Epithelial cell of prostate (primary cell): ENCODE measurements at regions not wholly inside any gene's neighbourhood (a gene's known extent, or its start where the extent isn't known, plus 50 kb on each side); places are given as distances from the start of the nearest gene placed in this dataset.
A peak's percentile ranks its signal among the peaks of the same experiment; 100 is the strongest.

Source experiments
- DNase-seq: peaks from one replicate; pipeline ENCODE4 v3.0.0-alpha.2; 2011; ENCODE audit warnings: low read depth, low spot score
- H3K27ac ChIP-seq: fragments of 450-650 bp; 2 replicates; pipeline ENCODE4 v1.5.1; 2017; ENCODE audit warnings: mild to moderate bottlenecking

DNA sequence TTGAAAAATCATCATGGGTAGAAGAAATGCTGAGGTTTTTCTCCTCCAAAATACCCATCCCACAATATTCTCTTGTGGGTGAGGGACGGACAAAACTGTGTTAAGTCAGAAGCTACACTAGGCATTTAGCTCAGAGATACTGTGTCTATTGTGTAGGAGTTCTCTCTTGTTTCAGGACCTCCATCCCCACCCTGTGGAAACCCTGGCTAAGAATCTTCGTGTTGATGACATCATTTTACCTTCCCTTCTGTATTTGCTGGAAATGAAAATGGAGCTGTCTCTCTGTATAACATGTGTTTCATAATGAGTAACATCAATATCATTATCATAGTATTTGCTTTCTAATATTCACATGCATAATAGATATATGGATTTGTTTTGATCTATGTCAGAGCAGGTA is 1193.0 kb upstream of the CITED2 start:
- DNase-seq = no peak
- H3K27ac ChIP-seq = no peak overlapping the region

GRCh38 chr6:140566781-140567277 is 1192.4 kb upstream of the CITED2 start:
- DNase-seq = no peak
- H3K27ac ChIP-seq = no peak overlapping the region

- no peak overlapping the region for H3K27ac ChIP-seq
- no peak for DNase-seq
These were observed 1189.3 kb upstream of the CITED2 start for GRCh38 chr6:140563728-140564127.

GRCh38 chr6:140561701-140562100 is 1187.3 kb upstream of the CITED2 start:
- no peak overlapping the region for H3K27ac ChIP-seq
- no peak for DNase-seq

- no peak overlapping the region for H3K27ac ChIP-seq
- no peak for DNase-seq
These were observed 1186.2 kb upstream of the CITED2 start for GRCh38 chr6:140560671-140561070.

DNA sequence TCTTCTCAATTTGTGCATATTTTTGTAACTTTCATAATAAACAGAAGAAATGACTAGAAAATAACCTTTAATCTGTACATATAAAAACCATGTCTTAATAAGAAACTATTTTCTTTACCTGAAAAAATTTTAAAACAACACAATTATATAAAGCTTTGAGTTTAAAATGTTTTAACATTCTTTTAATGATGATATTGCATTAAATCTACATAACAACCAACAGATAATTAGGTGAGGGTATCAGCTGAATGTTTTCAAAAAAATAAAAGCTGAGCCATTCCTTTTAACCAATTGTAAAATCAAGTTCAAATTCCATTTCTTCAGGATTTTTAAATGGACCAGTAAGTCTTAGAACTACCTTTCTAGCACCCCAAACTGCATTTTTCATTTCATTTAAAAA is 1185.0 kb upstream of the CITED2 start:
- no peak overlapping the region for H3K27ac ChIP-seq
- no peak for DNase-seq

GRCh38 chr6:140554421-140554820 is 1180.0 kb upstream of the CITED2 start:
- no peak for DNase-seq

GRCh38 chr6:140548366-140548765 is 1173.9 kb upstream of the CITED2 start:
- DNase-seq = no peak

More at GRCh38 chr6:140554421-140554820, 1180.0 kb upstream of the CITED2 start:
- no peak overlapping the region for H3K27ac ChIP-seq

DNA sequence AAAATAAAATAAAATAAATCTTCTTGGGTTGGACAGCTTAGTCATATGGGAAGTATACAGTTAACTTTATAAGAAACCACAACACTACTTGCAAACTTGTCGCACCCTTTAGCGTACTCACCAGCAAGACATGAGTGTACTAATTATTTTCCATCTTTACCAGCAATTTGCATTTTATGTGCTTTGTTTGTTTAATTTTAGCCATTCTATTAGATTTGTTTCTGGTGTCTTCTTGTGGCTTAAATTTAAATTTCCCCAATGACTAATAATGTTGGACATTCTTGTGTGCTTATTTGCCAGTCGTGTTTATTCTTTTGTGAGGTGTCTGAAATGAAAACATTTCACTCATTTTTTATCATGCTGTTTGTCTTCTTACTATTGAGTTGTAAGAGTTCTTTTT is 1172.2 kb upstream of the CITED2 start:
- no peak overlapping the region for H3K27ac ChIP-seq
- no peak for DNase-seq

More at GRCh38 chr6:140548366-140548765, 1173.9 kb upstream of the CITED2 start:
- H3K27ac ChIP-seq = no peak overlapping the region

- no peak overlapping the region for H3K27ac ChIP-seq
- DNase-seq = no peak
These were observed 1170.0 kb upstream of the CITED2 start for GRCh38 chr6:140544431-140544830.

DNA sequence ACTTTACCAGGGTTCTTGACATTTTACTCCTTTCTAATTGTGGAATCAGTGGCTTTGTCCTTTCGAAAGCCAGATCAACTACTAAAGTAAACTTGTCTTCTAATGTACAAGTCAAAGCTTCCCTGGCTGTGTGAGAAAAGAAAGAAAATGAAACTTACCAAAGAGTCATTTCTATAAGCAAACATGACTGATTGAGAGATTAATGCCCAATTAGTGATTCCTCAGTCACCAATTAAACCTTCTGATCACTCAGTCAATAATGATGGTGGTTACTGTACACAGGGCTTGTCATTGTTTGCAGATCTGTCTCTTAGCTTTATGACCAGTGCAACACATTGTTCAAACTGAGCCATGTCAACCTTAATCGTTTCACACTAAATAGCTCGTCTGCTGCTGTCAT is 1168.4 kb upstream of the CITED2 start:
- no peak overlapping the region for H3K27ac ChIP-seq
- no peak for DNase-seq

- no peak overlapping the region for H3K27ac ChIP-seq
- DNase-seq = no peak
These were observed 1166.8 kb upstream of the CITED2 start for GRCh38 chr6:140541288-140541687.

GRCh38 chr6:140540743-140541142 is 1166.3 kb upstream of the CITED2 start:
- no peak overlapping the region for H3K27ac ChIP-seq
- DNase-seq = no peak

- H3K27ac ChIP-seq = no peak overlapping the region
- no peak for DNase-seq
These were observed 1164.5 kb upstream of the CITED2 start for GRCh38 chr6:140538926-140539325.

GRCh38 chr6:140537834-140538705 is 1163.6 kb upstream of the CITED2 start:
- peak overlapping the region; percentile 40 for H3K27ac ChIP-seq
- peak; percentile 41 for DNase-seq

DNA sequence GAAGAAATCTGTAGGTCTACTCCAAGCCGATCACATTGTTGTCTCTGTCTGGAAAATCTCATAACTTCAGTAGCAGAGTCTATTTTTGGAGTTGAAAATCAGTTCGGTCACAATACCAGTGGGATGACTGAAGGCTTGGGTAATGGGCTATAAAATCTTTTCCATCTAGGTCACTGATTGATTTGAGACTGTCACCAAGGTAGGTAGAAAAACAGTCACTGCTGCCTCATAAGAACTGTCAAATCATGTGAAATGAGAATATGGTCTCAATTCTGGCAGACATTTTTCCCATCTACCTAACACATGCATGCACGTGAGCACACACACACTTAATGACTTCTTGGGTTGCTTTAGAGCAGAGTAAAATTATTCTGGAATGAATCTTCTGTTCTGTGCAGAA is 1162.8 kb upstream of the CITED2 start:
- DNase-seq = no peak
- H3K27ac ChIP-seq = peak overlapping the region; percentile 40

- DNase-seq = no peak
- no peak overlapping the region for H3K27ac ChIP-seq
These were observed 1161.1 kb upstream of the CITED2 start for GRCh38 chr6:140535511-140535910.

GRCh38 chr6:140533526-140533925 is 1159.1 kb upstream of the CITED2 start:
- DNase-seq = no peak

GRCh38 chr6:140504776-140505175 is 1130.3 kb upstream of the CITED2 start:
- H3K27ac ChIP-seq = no peak overlapping the region
- no peak for DNase-seq

More at GRCh38 chr6:140533526-140533925, 1159.1 kb upstream of the CITED2 start:
- H3K27ac ChIP-seq = no peak overlapping the region

- DNase-seq = no peak
- H3K27ac ChIP-seq = no peak overlapping the region
These were observed 1126.4 kb upstream of the CITED2 start for GRCh38 chr6:140500849-140501248.

- DNase-seq = no peak
- no peak overlapping the region for H3K27ac ChIP-seq
These were observed 1125.2 kb upstream of the CITED2 start for GRCh38 chr6:140499607-140500006.
